Epithelial cell of esophagus (primary cell): ENCODE measurements at regions not wholly inside any gene's neighbourhood (a gene's known extent, or its start where the extent isn't known, plus 50 kb on each side); places are given as distances from the start of the nearest gene placed in this dataset.

Experiments
- DNase-seq: peaks from one replicate; pipeline ENCODE4 v3.0.0; 2010; ENCODE audit warnings: low read depth
- H3K4me3 ChIP-seq: 2 replicates; pipeline ENCODE4 v1.5.1; 2011; ENCODE audit warnings: mild to moderate bottlenecking, low read length, control low read depth
- CTCF ChIP-seq: IDR thresholded peaks from 2 replicates; pipeline ENCODE4 v1.5.1; 2011; ENCODE audit warnings: low read depth, mild to moderate bottlenecking, low read length, control low read depth, inconsistent platforms; ENCODE audit not compliant: insufficient read depth; ENCODE audit errors: missing control alignments

- no peak overlapping the region for H3K4me3 ChIP-seq
- no peak for DNase-seq
- no peak for TF ChIP-seq CTCF
Measured at GRCh38 chr15:39315206-39315850, 265.6 kb upstream of the THBS1 start.

DNA sequence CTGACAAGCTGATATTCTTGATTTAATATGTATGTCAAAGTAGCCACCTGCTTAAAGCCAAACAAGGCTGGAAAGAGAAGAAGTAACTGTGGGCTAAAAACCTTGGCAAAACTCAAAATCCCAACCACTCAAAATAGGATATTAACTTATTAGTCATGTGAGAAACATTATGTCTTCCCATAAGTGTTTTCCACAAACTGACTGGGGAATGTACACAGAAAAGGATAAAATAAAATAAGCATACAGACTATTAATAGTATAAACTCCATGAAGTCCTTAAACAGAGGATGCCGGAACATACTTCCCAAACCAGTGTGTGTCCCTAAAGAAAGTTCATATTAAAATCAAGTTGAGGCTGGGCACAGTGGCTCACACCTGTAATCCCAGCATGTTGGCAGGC, 263.7 kb upstream of the THBS1 start:
- TF ChIP-seq CTCF, result no peak
- DNase-seq, result no peak
- no peak overlapping the region for H3K4me3 ChIP-seq

DNA sequence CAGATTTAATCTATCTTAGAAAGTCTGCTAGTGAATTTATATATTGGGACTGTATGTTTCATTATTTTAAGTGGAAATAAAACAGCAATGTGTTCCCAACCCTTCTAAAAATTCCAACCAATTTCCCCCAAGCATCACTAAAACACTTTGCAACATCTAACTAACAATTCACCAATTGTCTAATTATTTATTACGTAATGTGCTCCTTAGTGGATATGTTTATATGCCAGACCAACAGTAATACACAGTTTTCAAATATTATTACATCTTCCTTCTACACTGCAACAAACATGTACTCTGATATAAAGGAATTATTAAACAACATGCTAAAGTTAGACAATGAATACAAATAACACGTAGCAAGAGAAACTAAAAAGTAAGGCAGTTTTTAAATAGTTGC, 262.6 kb upstream of the THBS1 start:
- no peak for DNase-seq
- no peak overlapping the region for H3K4me3 ChIP-seq
- TF ChIP-seq CTCF, result no peak

DNA sequence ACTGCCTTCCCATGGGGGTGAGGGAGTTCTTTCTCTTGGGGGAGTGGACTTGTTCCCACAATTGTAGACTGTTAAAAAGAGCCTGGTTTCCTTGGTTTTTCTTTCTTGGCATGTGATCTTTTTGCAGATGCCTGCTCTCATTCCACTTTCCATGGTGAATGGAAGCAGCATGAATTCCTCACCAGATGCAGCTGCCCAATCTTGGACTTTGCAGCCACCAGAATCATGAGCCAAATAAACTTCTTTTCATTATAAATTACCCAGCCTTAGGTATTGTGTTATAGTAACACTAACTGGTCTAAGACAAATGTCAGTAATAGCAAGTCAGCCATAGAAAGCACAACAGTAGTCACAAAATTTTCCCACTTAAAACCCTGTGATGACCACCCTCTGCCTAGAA, 260.5 kb upstream of the THBS1 start:
- TF ChIP-seq CTCF, result no peak
- no peak for DNase-seq
- H3K4me3 ChIP-seq, result no peak overlapping the region

GRCh38 chr15:39320886-39321285, 260.0 kb upstream of the THBS1 start:
- no peak for DNase-seq
- H3K4me3 ChIP-seq, result no peak overlapping the region
- no peak for TF ChIP-seq CTCF

GRCh38 chr15:39321977-39322376, 258.9 kb upstream of the THBS1 start:
- no peak overlapping the region for H3K4me3 ChIP-seq
- no peak for DNase-seq
- no peak for TF ChIP-seq CTCF

DNA sequence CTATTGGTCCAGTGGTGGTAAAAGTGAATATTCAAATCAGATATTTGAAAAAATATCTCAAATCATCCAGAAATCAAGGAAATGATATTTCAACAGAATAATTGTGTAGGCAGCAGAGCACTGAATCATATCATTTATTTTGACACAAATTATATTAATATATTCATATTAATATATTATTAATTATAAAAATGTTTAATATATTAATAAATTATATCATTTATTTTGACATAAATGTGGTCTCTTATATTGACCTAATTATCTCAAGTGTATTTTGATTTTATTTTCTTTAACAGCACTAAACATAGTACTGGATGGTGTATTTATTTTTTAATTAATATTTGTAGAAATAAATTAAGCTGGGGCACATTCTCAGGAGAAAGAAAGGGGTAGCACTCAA, 257.7 kb upstream of the THBS1 start:
- DNase-seq, result no peak
- no peak overlapping the region for H3K4me3 ChIP-seq
- TF ChIP-seq CTCF, result no peak
